Colonic mucosa (tissue), 4 donors: ENCODE measurements at regions not wholly inside any gene's neighbourhood (a gene's known extent, or its start where the extent isn't known, plus 50 kb on each side); places are given as distances from the start of the nearest gene placed in this dataset.
"Not testable (repeated sequence)": the region's sequence is repeated elsewhere in the genome, so short reads cannot be mapped to it uniquely, and the experiment has no call there.

Source experiments
- DNase-seq: peaks from one replicate; pipeline ENCODE4 v3.0.0-alpha.2; 2020
- H3K27ac ChIP-seq: fragments of 200-600 bp; one replicate; pipeline ENCODE4 v1.8.0; 2021
- H3K27me3 ChIP-seq: fragments of 200-600 bp; one replicate; pipeline ENCODE4 v1.8.0; 2021
- H3K36me3 ChIP-seq: fragments of 200-600 bp; one replicate; pipeline ENCODE4 v1.8.0; 2021
- H3K4me1 ChIP-seq: fragments of 200-600 bp; one replicate; pipeline ENCODE4 v1.8.0; 2021; ENCODE audit warnings: mild to moderate bottlenecking
- H3K4me3 ChIP-seq: fragments of 200-600 bp; one replicate; pipeline ENCODE4 v1.8.0; 2021
- H3K9ac ChIP-seq, 2 donors: one replicate each; pipeline ENCODE4 v1.7.0; 2013; ENCODE audit warnings: control low read depth in 2 of 2, low read depth in 2 of 2, low read length in 2 of 2
- H3K9me3 ChIP-seq: fragments of 200-600 bp; one replicate; pipeline ENCODE4 v1.8.0; 2021
- intact Hi-C: fragments of 100-400 bp; cut with DNase I; formaldehyde crosslinking; loops from one replicate; pipeline ENCODE4 v1.14.1; 2022
- TF ChIP-seq, protein P1 (sequence below): fragments of 200-600 bp; IDR thresholded peaks from one replicate; pipeline ENCODE4 v1.8.0; 2022; ENCODE audit warnings: antibody characterized with exemption, mild to moderate bottlenecking
- donor health status: healthy.
- donor health status: DM: no; HTN: no; CAD: no.
- donor health status: DM: no; HTN: no; CAD: no.

DNA sequence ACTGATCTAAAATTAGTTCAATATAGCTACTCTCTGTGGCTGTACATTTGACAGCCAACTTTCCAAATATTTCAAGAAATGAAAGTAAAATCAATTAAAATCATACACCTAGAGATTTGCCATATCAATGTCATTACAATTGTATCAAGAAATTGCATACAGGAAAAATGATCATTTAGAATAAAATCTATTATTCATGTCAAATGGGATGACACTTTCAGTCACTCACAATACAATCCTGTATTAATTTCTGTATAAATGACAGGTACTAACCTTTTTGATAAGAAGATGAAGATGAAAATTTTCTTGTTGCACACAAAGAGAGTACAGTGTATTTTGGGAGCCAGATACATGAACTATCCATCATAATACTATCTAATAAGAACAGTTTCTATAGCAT, 1588.9 kb upstream of the PRMT6 start:
- TF ChIP-seq, protein P1, sequence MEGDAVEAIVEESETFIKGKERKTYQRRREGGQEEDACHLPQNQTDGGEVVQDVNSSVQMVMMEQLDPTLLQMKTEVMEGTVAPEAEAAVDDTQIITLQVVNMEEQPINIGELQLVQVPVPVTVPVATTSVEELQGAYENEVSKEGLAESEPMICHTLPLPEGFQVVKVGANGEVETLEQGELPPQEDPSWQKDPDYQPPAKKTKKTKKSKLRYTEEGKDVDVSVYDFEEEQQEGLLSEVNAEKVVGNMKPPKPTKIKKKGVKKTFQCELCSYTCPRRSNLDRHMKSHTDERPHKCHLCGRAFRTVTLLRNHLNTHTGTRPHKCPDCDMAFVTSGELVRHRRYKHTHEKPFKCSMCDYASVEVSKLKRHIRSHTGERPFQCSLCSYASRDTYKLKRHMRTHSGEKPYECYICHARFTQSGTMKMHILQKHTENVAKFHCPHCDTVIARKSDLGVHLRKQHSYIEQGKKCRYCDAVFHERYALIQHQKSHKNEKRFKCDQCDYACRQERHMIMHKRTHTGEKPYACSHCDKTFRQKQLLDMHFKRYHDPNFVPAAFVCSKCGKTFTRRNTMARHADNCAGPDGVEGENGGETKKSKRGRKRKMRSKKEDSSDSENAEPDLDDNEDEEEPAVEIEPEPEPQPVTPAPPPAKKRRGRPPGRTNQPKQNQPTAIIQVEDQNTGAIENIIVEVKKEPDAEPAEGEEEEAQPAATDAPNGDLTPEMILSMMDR = no peak
- Histone ChIP-seq H3K9ac (no peak overlapping the region), H3K4me1 (no peaks in the 10 kb centered on the region), H3K36me3 (no peaks in the 10 kb centered on the region), H3K27me3 (no peaks in the 10 kb centered on the region), H3K4me3 (no peak overlapping the region), H3K27ac (no peak overlapping the region), H3K9me3 (no peaks in the 10 kb centered on the region)
- DNase-seq = no peak
- intact Hi-C loops = no loop called here

DNA sequence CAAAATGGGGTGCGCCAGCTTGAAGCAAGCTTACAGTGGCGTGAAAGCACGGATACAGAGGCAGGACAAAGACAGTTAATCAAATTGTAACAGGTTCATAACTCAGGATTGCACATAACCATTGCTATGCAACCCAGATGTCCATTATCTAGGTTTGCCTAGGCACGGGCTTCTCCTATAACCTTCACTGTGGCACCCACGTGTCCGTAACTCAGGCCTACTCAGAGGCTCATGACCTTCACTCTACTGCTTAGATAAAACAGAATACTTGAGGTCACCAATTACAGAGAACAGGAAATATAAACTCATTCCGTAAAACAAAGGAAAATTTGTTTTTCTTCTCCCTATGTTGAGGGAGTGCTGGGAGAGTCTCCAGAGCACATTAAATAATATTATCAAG, 1585.9 kb upstream of the PRMT6 start:
- intact Hi-C loops, H3K36me3 ChIP-seq, DNase-seq, H3K9ac ChIP-seq, H3K9me3 ChIP-seq, H3K27me3 ChIP-seq, H3K4me1 ChIP-seq, H3K27ac ChIP-seq, H3K4me3 ChIP-seq: not testable (repeated sequence)

DNA sequence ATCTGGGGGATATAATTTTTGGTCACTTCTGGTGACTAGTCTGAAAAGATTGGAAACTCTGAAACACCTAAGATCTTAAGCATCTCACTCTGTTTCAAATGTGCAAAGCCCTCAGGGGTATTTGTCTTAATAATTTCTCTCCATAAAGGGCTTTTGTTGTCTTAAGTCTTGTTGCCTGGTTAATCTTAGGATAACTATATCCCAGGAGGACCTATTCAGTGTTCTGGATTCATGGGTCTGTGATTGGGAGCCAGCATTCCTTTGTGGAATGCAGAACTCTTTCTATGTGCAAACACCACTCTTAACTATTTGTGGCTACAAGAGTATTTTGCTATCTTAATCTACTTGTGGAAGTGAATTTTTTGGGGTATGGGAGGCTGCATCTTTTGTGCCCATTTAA, 1573.0 kb upstream of the PRMT6 start:
- DNase-seq = no peak
- intact Hi-C loops = no loop called here
- Histone ChIP-seq H3K9ac (no peak overlapping the region), H3K4me3 (no peak overlapping the region), H3K27ac (no peak overlapping the region), H3K27me3 (no peaks in the 10 kb centered on the region), H3K36me3 (no peaks in the 10 kb centered on the region), H3K4me1 (no peaks in the 10 kb centered on the region), H3K9me3 (no peaks in the 10 kb centered on the region)
- TF ChIP-seq, protein P1 = no peak

DNA sequence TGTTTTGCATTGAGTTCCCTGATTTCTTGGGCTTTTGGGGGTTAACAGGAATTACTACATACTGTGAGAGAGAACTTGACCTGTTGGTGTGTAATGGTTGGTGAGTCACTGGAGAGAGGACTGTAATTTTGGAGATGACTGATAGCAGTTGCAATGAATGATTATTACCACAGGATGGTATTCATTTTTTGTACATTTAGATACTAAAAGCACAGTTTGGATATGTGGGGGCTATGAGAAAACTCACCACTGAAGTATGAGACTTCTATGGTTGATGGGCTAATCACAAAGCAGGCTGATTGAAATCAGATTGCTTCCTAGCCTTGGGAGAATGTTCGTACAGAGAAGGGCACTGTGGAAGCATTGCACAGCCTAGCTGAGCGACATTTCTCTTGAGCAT, 1571.3 kb upstream of the PRMT6 start:
- Histone ChIP-seq H3K27me3 (no peaks in the 10 kb centered on the region), H3K9ac (no peak overlapping the region), H3K4me3 (no peak overlapping the region), H3K36me3 (no peaks in the 10 kb centered on the region), H3K9me3 (no peaks in the 10 kb centered on the region), H3K4me1 (no peaks in the 10 kb centered on the region), H3K27ac (no peak overlapping the region)
- intact Hi-C loops = no loop called here
- TF ChIP-seq, protein P1 = no peak
- DNase-seq = no peak

DNA sequence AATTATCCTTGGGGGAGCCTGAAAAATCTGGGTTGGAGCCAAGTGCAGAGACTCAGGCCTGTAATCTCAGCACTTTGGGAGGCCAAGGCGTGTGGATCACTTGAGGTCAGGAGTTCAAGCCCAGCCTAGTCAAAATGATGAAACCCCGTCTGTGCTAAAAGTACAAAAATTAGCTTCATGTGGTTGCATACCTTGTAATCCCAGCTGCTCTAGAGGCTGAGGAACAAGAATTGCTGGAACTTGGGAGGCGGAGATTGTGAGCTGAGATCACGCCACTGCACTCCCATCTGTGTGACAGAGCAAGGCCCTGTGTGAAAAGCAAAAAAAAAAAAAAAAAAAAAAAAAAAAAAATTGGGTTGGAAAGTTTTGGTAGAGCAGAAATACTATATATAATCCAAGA, 1563.6 kb upstream of the PRMT6 start:
- Histone ChIP-seq H3K4me1 (no peaks in the 10 kb centered on the region), H3K27me3 (no peaks in the 10 kb centered on the region), H3K4me3 (no peak overlapping the region), H3K9me3 (no peaks in the 10 kb centered on the region), H3K36me3 (no peaks in the 10 kb centered on the region), H3K27ac (no peak overlapping the region), H3K9ac (no peak overlapping the region)
- TF ChIP-seq, protein P1 = no peak
- DNase-seq = no peak
- intact Hi-C loops = no loop called here

DNA sequence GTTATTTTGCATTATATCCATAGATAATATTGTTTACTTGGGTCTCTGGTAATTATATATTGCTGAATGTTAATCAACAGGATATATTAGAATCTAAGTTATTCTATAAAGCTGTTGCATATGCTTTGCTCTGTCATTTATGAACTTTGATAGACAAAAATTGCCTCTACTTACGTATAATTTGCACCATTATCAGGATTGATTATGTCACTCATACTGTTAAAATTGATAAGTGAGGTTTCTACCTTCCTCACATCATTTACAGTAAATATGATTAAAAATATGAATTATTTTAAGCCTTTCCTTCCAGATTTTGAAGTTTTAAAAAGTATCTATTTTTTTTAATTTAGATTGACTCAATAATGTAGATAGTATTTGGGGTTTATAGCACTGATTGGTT, 1540.4 kb upstream of the PRMT6 start:
- intact Hi-C loops = no loop called here

More for the DNA sequence above, 1540.4 kb upstream of the PRMT6 start:
- TF ChIP-seq, protein P1 = no peak
- Histone ChIP-seq H3K9ac (no peak overlapping the region), H3K4me3 (no peak overlapping the region), H3K9me3 (no peaks in the 10 kb centered on the region), H3K4me1 (no peaks in the 10 kb centered on the region), H3K27me3 (no peaks in the 10 kb centered on the region), H3K27ac (no peak overlapping the region), H3K36me3 (no peaks in the 10 kb centered on the region)
- no peak for DNase-seq
